ENCODE measurements at regions not wholly inside any gene's neighbourhood (a gene's known extent, or its start where the extent isn't known, plus 50 kb on each side); places are given as distances from the start of the nearest gene placed in this dataset.

DNA sequence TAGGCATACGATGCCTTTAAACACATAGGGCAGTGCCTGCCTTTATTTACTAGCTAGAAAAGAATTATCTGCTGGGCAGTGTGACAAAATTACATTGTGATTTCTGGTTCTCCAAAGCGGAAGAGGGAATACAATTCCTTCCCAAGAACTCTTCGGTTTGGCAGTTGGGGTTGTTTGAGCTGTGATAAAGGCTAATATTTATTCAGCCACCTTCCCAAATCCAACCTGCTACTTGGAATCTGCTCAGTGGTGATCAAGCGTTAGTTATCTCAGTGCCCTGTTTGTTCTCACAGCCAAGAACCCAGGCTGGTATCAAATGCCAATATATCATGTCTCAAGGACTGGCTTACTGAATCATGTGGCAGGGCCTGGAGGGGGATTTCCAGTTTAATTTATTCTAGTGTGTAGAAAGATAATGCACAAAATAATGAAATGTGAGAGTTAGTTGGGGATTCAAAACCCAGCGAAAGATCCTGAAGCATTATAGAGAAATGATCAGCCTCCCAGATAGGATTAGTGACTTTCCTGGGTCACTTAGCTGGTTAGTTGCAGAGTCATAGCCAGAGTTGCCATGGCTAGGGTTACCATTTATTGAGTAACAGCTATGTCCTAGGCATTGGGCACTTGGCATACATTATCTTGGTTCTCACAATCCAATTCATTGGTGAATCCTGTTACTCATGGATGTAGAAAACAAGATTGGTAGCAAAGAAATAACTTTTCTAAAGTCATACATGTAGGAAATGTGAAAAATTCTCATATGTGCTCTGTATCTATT is 457.0 kb upstream of the KLF4 start:
- no peak overlapping the region for H3K4me3 Mint-ChIP-seq (ENCODE audit: low read depth, unreplicated experiment)
- peaks cover under 1% of the 10 kb centered on the region for H3K4me1 Mint-ChIP-seq (ENCODE audit: low read depth, unreplicated experiment)
- TF ChIP-seq, protein P1, sequence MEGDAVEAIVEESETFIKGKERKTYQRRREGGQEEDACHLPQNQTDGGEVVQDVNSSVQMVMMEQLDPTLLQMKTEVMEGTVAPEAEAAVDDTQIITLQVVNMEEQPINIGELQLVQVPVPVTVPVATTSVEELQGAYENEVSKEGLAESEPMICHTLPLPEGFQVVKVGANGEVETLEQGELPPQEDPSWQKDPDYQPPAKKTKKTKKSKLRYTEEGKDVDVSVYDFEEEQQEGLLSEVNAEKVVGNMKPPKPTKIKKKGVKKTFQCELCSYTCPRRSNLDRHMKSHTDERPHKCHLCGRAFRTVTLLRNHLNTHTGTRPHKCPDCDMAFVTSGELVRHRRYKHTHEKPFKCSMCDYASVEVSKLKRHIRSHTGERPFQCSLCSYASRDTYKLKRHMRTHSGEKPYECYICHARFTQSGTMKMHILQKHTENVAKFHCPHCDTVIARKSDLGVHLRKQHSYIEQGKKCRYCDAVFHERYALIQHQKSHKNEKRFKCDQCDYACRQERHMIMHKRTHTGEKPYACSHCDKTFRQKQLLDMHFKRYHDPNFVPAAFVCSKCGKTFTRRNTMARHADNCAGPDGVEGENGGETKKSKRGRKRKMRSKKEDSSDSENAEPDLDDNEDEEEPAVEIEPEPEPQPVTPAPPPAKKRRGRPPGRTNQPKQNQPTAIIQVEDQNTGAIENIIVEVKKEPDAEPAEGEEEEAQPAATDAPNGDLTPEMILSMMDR (IDR thresholded peaks at IDR 0.05; ENCODE audit: unreplicated experiment), result no peak
- H3K27ac Mint-ChIP-seq (ENCODE audit: unreplicated experiment), result no peak overlapping the region
- peaks cover 6% of the 10 kb centered on the region for H3K9me3 Mint-ChIP-seq (ENCODE audit: low read depth, unreplicated experiment)
- H3K36me3 Mint-ChIP-seq (ENCODE audit: insufficient read depth, unreplicated experiment), result no peaks in the 10 kb centered on the region
- intact Hi-C loops (cut with micrococcal nuclease; ENCODE audit: unreplicated experiment), result no loop called here
- no peaks in the 10 kb centered on the region for H3K27me3 Mint-ChIP-seq (ENCODE audit: unreplicated experiment)
- DNase-seq, result no peak
- CTCF ChIA-PET, result interaction anchor here (0.6 kb wide), 1 partner anchor 484 kb away, joined by 3 read pairs; no protein-coding TSS in a partner anchor
- no TSS peak for BruUV-seq (replicated peaks)

DNA sequence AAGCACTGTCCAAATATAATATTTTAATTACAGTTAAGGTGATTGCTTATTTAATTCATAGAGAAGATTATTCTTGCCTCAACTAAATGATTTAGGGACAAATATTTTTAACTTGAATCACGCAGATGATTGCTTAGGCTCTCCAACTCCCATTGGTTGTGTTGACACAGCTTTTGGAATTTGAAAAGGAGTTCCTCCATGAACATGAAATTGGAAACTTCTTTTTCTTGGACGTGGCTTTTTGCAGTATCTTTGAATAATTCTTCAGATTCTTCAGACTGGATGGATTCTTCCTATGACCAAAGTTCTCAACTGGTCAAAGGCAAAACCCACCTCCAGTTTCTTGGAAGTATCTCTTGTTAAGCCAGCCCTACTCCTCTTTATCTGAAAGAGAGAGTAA is 456.4 kb upstream of the KLF4 start:
- no TSS peak for BruUV-seq (replicated peaks)
- no peaks in the 10 kb centered on the region for H3K27me3 Mint-ChIP-seq (ENCODE audit: unreplicated experiment)
- DNase-seq, result no peak
- CTCF ChIA-PET, result no interaction called here
- TF ChIP-seq, protein P1 (IDR thresholded peaks at IDR 0.05; ENCODE audit: unreplicated experiment), result no peak
- H3K9me3 Mint-ChIP-seq (ENCODE audit: low read depth, unreplicated experiment), result peaks cover 6% of the 10 kb centered on the region
- H3K27ac Mint-ChIP-seq (ENCODE audit: unreplicated experiment), result no peak overlapping the region
- no peak overlapping the region for H3K4me3 Mint-ChIP-seq (ENCODE audit: low read depth, unreplicated experiment)
- intact Hi-C loops (cut with micrococcal nuclease; ENCODE audit: unreplicated experiment), result no loop called here
- H3K36me3 Mint-ChIP-seq (ENCODE audit: insufficient read depth, unreplicated experiment), result no peaks in the 10 kb centered on the region
- H3K4me1 Mint-ChIP-seq (ENCODE audit: low read depth, unreplicated experiment), result peaks cover 6% of the 10 kb centered on the region

DNA sequence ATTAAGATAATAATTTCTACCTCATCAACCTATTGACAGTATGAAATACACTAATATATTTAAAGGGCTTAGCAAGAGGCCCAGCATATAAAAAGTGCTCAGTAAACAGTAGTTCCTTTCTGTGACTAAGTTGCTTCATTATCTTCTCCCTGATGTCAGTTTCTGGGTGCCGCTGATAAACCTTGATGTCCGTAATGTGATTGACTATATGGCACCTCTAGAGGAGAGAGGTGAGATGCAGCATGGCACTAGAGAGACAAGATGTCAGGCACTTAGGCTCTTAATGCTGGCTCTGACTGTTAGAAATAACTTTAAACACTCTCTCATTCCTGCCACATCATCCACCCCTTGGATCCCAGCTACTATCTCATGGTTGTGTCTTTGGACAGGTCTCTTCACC is 455.9 kb upstream of the KLF4 start:
- DNase-seq, result no peak
- CTCF ChIA-PET, result interaction anchor here (0.7 kb wide), 1 partner anchor 74 kb away, joined by 3 read pairs; no protein-coding TSS in a partner anchor
- Mint-ChIP-seq H3K4me3 (ENCODE audit: low read depth, unreplicated experiment) (no peak overlapping the region), H3K36me3 (ENCODE audit: insufficient read depth, unreplicated experiment) (no peaks in the 10 kb centered on the region), H3K27ac (ENCODE audit: unreplicated experiment) (no peak overlapping the region), H3K4me1 (ENCODE audit: low read depth, unreplicated experiment) (peaks cover 8% of the 10 kb centered on the region), H3K9me3 (ENCODE audit: low read depth, unreplicated experiment) (peaks cover 6% of the 10 kb centered on the region), H3K27me3 (ENCODE audit: unreplicated experiment) (no peaks in the 10 kb centered on the region)
- intact Hi-C loops (cut with micrococcal nuclease; ENCODE audit: unreplicated experiment), result no loop called here
- TF ChIP-seq, protein P1 (IDR thresholded peaks at IDR 0.05; ENCODE audit: unreplicated experiment), result no peak
- BruUV-seq (replicated peaks), result no TSS peak

DNA sequence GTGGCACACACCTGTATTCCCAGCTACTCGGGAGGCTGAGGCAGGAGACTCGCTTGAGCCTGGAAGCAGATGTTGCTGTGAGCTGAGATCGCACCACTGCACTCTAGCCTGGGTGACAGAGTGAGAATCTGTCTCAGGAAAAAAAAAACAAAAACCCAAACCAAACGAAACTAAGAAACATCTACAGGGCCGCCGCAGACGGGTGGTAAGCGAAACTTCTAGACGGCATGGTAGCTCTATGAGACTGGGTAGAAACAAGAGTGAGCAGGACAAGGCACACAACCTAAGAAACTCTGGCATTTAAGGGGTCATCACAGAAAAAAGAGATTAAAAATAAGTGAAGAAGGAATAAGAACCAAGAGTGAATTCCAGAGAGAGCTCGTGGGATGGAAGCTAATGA is 454.8 kb upstream of the KLF4 start:
- Mint-ChIP-seq H3K4me1 (ENCODE audit: low read depth, unreplicated experiment) (peaks cover 8% of the 10 kb centered on the region), H3K4me3 (ENCODE audit: low read depth, unreplicated experiment) (no peak overlapping the region), H3K36me3 (ENCODE audit: insufficient read depth, unreplicated experiment) (no peaks in the 10 kb centered on the region), H3K27ac (ENCODE audit: unreplicated experiment) (no peak overlapping the region), H3K27me3 (ENCODE audit: unreplicated experiment) (no peaks in the 10 kb centered on the region), H3K9me3 (ENCODE audit: low read depth, unreplicated experiment) (peaks cover 3% of the 10 kb centered on the region)
- intact Hi-C loops (cut with micrococcal nuclease; ENCODE audit: unreplicated experiment), result no loop called here
- BruUV-seq (replicated peaks), result no TSS peak
- TF ChIP-seq, protein P1 (IDR thresholded peaks at IDR 0.05; ENCODE audit: unreplicated experiment), result no peak
- CTCF ChIA-PET, result no interaction called here
- DNase-seq, result no peak
